Smooth muscle cell (in vitro differentiated cells): ENCODE measurements at regions not wholly inside any gene's neighbourhood (a gene's known extent, or its start where the extent isn't known, plus 50 kb on each side); places are given as distances from the start of the nearest gene placed in this dataset.

ENCODE experiments used
- DNase-seq: peaks from one replicate; lab custom pipeline; 2025; ENCODE audit not compliant: unreplicated experiment; lab: John Stamatoyannopoulos, UW
- H2AFZ ChIP-seq: fragments of 200-600 bp; sonication (generic); 2 replicates; pipeline ENCODE4 v1.6.0; 2016; ENCODE audit warnings: antibody characterized with exemption, low read depth, mild to moderate bottlenecking
- H3F3A ChIP-seq: fragments of 200-600 bp; sonication (generic); 2 replicates; pipeline ENCODE4 v1.6.0; 2017; ENCODE audit warnings: antibody characterized with exemption, low read depth
- H3K27ac ChIP-seq: fragments of 200-600 bp; sonication (generic); 2 replicates; pipeline ENCODE4 v1.5.1; 2016; ENCODE audit warnings: low read depth, mild to moderate bottlenecking
- H3K27me3 ChIP-seq: fragments of 200-600 bp; sonication (generic); 2 replicates; pipeline ENCODE4 v1.6.1; 2016; ENCODE audit warnings: low read depth, mild to moderate bottlenecking
- H3K36me3 ChIP-seq: fragments of 200-600 bp; sonication (generic); 2 replicates; pipeline ENCODE4 v1.5.1; 2016; ENCODE audit warnings: low read depth
- H3K4me1 ChIP-seq: fragments of 200-600 bp; sonication (generic); 2 replicates; pipeline ENCODE4 v1.5.1; 2016; ENCODE audit warnings: low read depth
- H3K4me2 ChIP-seq: fragments of 200-600 bp; sonication (generic); 2 replicates; pipeline ENCODE4 v1.6.0; 2016; ENCODE audit warnings: mild to moderate bottlenecking
- H3K4me3 ChIP-seq: fragments of 200-600 bp; sonication (generic); 2 replicates; pipeline ENCODE4 v1.5.1; 2016; ENCODE audit warnings: mild to moderate bottlenecking
- H3K79me2 ChIP-seq: fragments of 200-600 bp; sonication (generic); 2 replicates; pipeline ENCODE4 v1.6.0; 2016; ENCODE audit warnings: low read depth, mild to moderate bottlenecking
- H3K9ac ChIP-seq: fragments of 200-600 bp; sonication (generic); 2 replicates; pipeline ENCODE4 v1.6.0; 2016; ENCODE audit warnings: low read depth
- H3K9me3 ChIP-seq: fragments of 200-600 bp; sonication (generic); replicated peaks from 2 replicates; pipeline ENCODE4 v1.5.1; 2016; ENCODE audit warnings: low read depth
- H4K20me1 ChIP-seq: fragments of 200-600 bp; sonication (generic); 2 replicates; pipeline ENCODE4 v1.6.0; 2016; ENCODE audit warnings: low read depth
- CTCF ChIP-seq: fragments of 200-600 bp; sonication (generic); IDR thresholded peaks from 2 replicates; pipeline ENCODE4 v1.5.1; 2017; ENCODE audit warnings: borderline replicate concordance, mild to moderate bottlenecking, antibody characterized with exemption; ENCODE audit not compliant: insufficient read depth, poor library complexity, severe bottlenecking
- WGBS: methylation state at CpG from one replicate; pipeline ENCODE4 v1.1.7; 2016; ENCODE audit warnings: low lambda C conversion rate; 5-methylcytosine and 5-hydroxymethylcytosine counted together

GRCh38 chr13:69296130-69296529 is 811.5 kb upstream of the ATXN8OS start:
- H3K4me3 ChIP-seq = no peak overlapping the region
- H3K27me3 ChIP-seq = no peaks in the 10 kb centered on the region
- no peak for TF ChIP-seq CTCF
- no peak overlapping the region for H2AFZ ChIP-seq
- H3K4me1 ChIP-seq = no peaks in the 10 kb centered on the region
- H3K4me2 ChIP-seq = no peak overlapping the region
- no peak overlapping the region for H3K27ac ChIP-seq
- no peaks in the 10 kb centered on the region for H3K36me3 ChIP-seq
- no peaks in the 10 kb centered on the region for H3F3A ChIP-seq
- H3K9me3 ChIP-seq = no peaks in the 10 kb centered on the region
- no peaks in the 10 kb centered on the region for H4K20me1 ChIP-seq
- no peak for DNase-seq
- 82% methylated on average over 1 of the region's 1 CpG for WGBS
- H3K79me2 ChIP-seq = no peaks in the 10 kb centered on the region
- H3K9ac ChIP-seq = no peak overlapping the region

GRCh38 chr13:69292789-69293425 is 814.7 kb upstream of the ATXN8OS start:
- DNase-seq = no peak
- H3K9me3 ChIP-seq = no peaks in the 10 kb centered on the region
- WGBS = 79% methylated on average over 2 of the region's 2 CpGs
- H3K27me3 ChIP-seq = no peaks in the 10 kb centered on the region
- H3K4me1 ChIP-seq = no peaks in the 10 kb centered on the region
- no peak for TF ChIP-seq CTCF
- H3K36me3 ChIP-seq = no peaks in the 10 kb centered on the region
- H3K79me2 ChIP-seq = no peaks in the 10 kb centered on the region
- H3K4me3 ChIP-seq = no peak overlapping the region
- H3K4me2 ChIP-seq = no peak overlapping the region
- no peaks in the 10 kb centered on the region for H4K20me1 ChIP-seq
- no peak overlapping the region for H3K27ac ChIP-seq
- H3F3A ChIP-seq = no peaks in the 10 kb centered on the region
- no peak overlapping the region for H3K9ac ChIP-seq
- H2AFZ ChIP-seq = no peak overlapping the region

GRCh38 chr13:69291292-69291906 is 816.2 kb upstream of the ATXN8OS start:
- Histone ChIP-seq H2AFZ (no peak overlapping the region), H3K4me3 (no peak overlapping the region), H4K20me1 (no peaks in the 10 kb centered on the region), H3K4me2 (no peak overlapping the region), H3K4me1 (no peaks in the 10 kb centered on the region), H3K27me3 (no peaks in the 10 kb centered on the region), H3K27ac (no peak overlapping the region), H3F3A (no peaks in the 10 kb centered on the region), H3K79me2 (no peaks in the 10 kb centered on the region), H3K9me3 (no peaks in the 10 kb centered on the region), H3K36me3 (no peaks in the 10 kb centered on the region), H3K9ac (no peak overlapping the region)
- TF ChIP-seq CTCF = no peak
- DNase-seq = no peak
- WGBS = 94% methylated on average over 1 of the region's 1 CpG

- Histone ChIP-seq H3K4me3 (no peak overlapping the region), H3K27me3 (no peaks in the 10 kb centered on the region)
- TF ChIP-seq CTCF = no peak
These were observed 819.6 kb upstream of the ATXN8OS start for GRCh38 chr13:69288026-69288425.

More at GRCh38 chr13:69288026-69288425, 819.6 kb upstream of the ATXN8OS start:
- Histone ChIP-seq H3F3A (no peaks in the 10 kb centered on the region), H4K20me1 (no peaks in the 10 kb centered on the region), H2AFZ (no peak overlapping the region), H3K79me2 (no peaks in the 10 kb centered on the region), H3K9ac (no peak overlapping the region), H3K27ac (no peak overlapping the region), H3K4me1 (no peaks in the 10 kb centered on the region), H3K36me3 (no peaks in the 10 kb centered on the region), H3K9me3 (no peaks in the 10 kb centered on the region), H3K4me2 (no peak overlapping the region)
- DNase-seq = no peak
